Stimulated activated CD4-positive, alpha-beta T cell treated with anti-CD3 and anti-CD28 coated beads, Interleukin-15, amount 100 ng/mL, for 48 hours (primary cell): ENCODE measurements at regions not wholly inside any gene's neighbourhood (a gene's known extent, or its start where the extent isn't known, plus 50 kb on each side); places are given as distances from the start of the nearest gene placed in this dataset.
"Not testable (repeated sequence)": the region's sequence is repeated elsewhere in the genome, so short reads cannot be mapped to it uniquely, and the experiment has no call there.

ENCODE experiments used
- DNase-seq, 2 donors: peaks; one replicate each; pipeline ENCODE4 v3.0.0-alpha.2; 2020; ENCODE audit warnings: low read depth in 2 of 2

DNA sequence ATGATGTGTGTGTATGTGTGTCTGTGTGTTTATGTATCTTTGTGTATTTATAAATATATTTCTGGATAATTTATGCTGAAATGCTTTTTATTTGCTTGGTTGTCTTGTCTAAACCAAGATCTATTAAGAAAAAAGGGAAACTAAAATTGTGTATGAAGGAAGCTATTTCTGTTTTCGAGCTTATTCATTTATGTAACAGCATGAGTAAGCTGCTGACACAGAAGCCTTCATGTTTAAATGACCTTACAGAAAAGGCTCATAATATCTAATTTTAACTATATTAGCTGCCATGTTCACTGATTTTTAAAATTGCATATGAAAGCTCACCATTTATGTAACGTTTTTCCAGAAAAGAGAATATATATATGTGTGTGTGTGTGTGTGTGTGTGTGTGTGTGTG is 392.8 kb downstream of the PTH2R start:
- DNase-seq, result no peak

DNA sequence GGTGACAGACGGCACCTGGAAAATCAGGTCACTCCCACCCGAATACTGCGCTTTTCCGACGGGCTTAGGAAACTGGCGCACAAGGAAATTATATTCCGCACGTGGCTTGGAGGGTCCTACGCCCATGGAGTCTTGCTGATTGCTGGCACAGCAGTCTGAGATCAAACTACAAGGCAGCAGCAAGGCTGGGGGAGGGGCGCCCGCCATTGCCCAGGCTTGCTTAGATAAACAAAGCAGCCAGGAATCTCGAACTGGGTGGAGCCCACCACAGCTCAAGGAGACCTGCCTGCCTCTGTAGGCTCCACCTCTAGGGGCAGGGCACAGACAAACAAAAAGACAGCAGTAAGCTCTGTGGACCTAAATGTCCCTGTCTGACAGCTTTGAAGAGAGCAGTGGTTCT is 394.3 kb downstream of the PTH2R start:
- DNase-seq, result not testable (repeated sequence)

DNA sequence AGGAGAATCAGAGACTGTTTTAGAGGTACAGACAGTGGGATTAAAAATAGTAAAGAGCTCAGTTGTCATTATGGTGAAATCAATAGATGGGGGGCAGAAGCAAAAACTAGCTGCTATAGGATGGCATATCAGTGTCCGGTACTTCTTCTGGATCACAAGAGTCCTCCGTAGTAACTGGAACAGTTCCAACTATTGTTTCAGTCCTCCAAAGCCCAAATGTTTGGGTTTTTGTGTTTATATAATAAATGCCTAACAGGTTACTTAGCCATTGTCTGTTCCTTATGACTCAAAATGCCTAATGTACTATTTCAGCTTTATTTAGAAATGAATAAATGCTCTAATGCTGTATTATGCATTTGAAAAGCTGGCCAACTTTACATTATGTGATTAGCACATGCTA is 401.2 kb downstream of the PTH2R start:
- no peak for DNase-seq

DNA sequence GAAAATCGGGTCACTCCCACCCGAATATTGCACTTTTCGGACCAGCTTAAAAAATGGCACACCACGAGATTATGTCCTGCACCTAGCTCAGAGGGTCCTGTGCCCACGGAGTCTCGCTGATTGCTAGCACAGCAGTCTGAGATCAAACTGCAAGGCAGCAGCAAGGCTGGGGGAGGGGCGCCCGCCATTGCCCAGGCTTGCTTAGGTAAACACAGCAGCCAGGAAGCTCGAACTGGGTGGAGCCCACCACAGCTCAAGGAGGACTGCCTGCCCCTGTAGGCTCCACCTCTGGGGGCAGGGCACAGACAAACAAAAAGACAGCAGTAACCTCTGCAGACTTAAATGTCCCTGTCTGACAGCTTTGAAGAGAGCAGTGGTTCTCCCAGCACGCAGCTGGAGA is 405.3 kb downstream of the PTH2R start:
- DNase-seq, result not testable (repeated sequence)

DNA sequence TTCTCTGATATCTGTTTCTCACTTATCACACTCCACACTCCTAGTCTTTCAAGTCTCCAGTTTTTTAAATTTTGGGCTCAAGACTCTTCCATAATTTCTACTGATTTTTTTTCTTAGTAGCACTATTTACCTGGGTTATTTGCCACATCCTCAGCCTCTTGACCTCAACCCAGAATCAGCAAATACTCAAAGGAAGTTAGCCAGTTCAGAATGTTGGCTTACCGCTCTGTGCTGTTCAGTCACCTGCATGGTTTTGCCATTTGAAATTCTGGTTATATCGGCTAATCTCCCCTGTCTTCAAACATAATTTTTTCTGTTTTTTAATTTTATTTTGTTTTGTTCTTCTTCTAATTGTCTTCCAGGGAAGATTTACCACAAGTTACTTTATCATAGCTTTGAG is 412.6 kb downstream of the PTH2R start:
- no peak for DNase-seq

DNA sequence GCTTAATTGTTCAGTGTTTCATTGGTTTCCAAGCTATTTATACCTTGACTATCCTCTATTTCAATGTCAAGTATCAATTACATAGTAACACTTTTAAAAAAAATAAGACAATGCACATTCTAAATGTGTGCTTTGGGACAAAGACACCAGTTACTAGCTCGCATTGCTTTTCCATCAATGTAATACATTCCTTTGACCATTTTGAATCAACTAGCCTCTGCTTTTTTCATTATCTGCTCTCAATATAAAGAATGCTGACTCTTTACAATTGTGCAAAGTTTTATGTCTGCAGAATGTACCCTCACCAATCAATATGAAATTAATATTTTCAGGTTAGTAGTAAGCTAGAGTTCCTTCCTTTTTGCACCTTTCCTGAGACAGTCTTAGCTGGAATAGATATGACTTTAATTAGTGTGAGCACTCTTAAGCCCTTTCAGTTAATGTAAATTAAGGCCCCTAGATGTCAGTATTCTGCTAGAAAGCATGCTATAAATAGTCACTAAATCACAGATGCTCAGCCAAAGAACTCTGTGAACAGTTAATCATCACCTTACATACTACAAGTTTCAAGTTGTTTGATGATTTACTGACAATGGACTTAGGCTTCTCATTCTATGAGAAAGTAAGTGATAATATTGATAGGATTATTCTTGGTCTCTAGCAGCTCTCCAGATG is 413.6 kb downstream of the PTH2R start:
- DNase-seq, result no peak

DNA sequence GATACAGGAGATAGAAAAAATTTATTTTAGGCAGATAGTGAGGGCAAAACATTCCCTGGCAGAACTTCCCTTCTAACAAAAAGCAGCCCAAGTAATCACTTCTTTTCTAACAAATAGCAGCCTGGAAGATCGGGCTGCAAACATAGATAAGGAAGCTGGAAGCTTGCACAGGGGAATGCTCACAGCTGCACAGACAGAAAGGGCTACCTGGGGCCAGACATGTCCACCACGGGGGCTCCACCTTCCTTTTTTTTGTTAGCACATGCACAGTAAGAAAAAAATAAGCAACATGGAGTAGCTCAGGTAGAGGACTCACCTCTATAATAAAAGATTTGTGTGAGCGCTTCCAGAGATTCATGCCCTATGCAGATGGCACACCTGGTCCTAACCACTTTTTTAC is 420.5 kb downstream of the PTH2R start:
- DNase-seq, result no peak

DNA sequence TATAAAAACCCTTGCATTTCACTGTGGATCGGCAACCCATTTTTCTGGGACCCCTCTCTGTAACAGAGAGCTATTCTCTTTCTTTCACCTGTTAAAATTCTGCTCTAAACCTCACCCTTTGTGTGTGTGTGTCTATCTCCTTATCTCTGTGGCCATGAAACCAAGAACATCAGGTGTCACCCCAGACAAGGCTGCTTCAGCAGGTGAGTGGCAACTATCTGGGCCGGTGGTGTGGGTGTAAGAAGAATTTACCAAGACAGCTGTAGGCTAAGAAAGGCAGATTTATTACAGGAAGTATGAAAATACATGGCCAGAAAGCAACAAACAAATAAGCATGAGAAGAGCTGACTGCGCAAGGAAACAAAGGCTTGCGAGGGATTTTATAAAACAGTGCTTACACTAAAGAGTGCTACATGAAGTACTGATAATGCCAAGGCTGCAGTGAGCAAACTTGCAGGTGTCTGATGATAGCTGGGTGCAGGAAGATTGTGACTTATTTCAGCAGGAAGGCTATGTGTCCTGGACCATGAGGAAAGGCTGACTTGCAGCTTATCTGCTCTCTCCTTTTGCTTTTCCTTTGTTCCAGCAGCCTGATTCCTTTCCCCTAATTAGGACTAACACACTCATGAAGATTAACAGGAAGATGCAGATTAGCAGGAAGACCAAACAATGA is 421.1 kb downstream of the PTH2R start:
- no peak for DNase-seq

DNA sequence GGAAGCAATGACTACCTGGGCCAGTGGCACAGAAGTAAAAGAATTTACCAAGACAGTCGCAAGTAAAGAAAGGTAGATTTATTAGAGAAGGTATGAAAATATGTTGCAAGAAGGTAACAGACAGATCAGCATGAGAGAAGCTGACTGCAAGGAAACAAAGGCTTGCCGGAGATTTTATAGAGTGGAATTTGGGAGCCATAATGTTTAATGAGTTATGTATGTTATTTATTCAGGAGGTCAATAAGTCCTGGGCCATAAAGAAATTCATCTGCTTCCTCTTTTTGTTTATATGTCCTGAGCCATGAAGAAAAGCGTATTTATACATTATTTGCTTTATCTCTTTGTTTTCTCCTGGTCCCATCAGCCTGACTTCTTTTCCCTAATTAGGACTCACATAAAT is 423.6 kb downstream of the PTH2R start:
- no peak for DNase-seq

DNA sequence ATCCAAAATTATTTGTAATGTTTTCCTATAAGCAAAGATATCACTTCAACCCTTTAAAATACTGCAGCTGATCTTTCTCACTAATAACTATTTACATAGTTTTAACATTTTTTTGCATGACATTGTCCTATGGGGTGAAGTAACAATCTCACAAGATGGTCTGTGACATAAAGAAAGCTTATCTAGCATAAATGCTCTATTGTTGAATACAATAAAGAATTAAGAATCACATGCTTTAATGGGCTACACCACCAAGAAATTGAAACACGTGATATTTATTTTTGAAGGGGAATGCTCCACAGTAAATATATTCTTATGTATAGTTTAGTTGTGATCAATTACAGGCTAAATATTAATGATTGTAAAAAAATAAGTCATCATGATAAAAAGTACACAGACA is 441.1 kb downstream of the PTH2R start:
- DNase-seq, result no peak

DNA sequence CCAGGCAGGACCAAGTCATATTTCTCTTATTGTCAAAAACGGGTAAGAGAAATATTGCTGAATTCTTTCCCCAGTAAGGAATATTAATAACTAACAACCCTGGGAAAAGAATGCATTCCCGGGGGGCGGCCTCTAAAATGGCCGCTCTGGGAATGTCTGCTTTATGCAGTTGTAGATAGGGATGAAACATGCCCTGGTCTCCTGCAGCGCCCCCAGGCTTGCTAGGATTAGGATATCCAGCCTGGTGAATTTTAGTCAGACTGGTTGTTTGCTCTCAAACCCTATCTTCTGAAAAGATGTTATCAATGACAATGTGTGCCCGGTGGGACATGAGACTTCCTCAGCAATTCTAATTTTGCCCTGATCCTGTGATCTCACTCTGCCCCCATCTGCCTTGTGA is 448.1 kb downstream of the PTH2R start:
- no peak for DNase-seq

DNA sequence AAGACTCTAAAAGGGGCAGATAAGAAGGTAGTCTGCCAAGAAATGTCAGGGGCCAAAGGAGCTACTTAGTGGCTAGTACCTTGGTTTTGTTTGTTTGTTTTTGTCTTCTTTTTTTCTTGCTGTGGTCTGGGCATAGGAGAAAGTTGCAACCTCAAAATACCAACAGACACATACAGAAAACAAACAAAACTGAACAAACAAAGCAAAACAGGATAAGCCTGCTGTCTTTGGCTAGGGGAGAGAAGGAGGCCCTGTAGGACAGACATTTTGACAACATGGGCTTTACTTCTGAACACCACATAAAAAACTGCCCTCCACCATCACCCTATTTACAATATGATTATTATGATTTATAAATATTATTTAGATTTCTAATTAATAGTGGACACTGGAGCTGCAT is 460.8 kb downstream of the PTH2R start:
- DNase-seq, result no peak

DNA sequence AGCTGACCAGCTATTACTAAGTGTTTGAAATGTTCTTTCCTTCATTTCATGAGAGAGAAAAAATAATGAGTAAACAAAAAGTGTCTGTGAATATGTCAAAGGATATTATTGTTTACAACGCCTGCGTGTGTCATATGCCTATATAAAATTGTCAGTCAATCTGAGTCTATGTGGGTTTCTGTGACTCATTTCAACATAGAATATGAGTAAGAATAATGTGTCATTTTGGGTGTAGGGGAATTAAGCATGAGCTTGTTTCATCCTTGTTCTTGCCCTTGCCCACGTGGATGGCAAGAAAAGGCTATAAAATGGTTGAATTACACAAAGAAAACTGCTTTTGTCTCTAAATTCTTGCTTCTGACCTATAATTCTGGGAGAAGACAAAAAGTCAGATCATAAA is 466.0 kb downstream of the PTH2R start:
- DNase-seq, result no peak

DNA sequence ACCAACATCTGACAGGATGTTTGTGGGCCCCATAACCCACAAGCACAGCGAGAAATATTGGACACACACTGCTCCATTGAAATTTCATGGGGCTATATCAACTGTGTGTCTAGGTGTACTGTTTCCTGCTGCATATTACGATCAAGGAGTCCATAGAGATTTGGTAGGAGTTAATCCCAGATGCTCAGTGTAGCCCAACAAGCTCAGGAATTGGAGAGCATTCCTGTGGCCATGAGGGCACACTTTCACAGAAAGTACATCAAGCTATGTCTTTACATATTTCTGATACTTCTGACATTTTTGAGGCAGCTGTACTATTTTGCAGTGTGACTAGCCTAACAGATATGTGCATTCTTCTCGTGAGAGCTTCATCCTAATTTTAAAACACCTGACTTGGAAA is 473.1 kb downstream of the PTH2R start:
- no peak for DNase-seq

DNA sequence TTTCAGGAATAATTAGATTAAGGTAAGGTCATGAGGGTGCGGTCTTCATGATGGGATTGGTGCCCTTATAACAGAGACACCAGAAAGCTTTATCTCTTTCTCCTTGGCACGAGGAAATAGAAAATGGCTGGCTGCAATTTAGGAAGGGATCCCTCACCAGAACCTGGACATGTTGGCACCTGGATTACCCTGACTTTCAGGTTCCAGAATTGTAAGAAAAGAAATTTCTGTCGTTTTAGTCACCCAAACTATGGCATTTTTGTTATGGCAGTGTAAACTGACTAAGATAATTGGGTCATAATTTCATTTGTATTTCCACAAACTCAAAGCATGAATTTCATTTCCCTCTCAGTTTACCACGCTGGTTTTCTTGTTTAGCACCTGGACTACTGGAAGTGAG is 473.6 kb downstream of the PTH2R start:
- no peak for DNase-seq

DNA sequence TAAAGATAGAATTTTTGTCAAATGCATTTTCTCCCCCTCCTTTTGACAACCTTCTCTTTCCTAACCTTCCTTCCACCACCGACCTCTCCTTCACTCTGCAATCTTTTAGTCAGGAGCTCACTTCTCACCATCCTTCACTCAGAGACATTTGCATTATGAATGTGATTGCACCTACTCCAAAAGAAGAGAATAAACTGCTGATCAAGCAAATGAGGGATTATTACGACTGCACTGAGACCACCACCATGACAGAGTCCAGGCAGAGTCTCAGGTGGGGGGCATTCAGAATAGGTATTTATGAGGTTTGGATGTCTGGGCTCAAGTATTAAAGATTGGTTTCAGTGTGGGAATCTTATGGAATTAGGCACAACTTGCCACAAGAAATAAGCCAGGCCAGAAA is 483.9 kb downstream of the PTH2R start:
- no peak for DNase-seq

DNA sequence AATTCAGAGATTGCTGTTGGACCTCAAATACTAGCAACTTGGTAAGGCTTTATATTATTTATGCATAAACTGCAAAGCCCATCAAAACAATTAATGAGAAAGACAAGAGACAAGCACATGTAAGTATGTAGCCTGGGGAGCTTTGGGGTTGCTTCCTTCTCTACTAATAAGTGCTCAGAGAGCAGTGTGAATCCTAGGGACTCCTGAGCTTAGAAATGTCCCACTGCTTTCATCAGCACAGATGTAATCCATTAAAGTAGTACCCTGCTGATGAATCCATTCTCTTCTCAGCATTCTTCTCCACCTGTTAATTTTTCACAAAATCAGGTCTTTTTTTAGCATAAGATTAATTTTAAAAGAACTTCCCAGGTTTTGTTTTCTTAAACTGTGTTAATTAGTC is 485.6 kb downstream of the PTH2R start:
- no peak for DNase-seq

DNA sequence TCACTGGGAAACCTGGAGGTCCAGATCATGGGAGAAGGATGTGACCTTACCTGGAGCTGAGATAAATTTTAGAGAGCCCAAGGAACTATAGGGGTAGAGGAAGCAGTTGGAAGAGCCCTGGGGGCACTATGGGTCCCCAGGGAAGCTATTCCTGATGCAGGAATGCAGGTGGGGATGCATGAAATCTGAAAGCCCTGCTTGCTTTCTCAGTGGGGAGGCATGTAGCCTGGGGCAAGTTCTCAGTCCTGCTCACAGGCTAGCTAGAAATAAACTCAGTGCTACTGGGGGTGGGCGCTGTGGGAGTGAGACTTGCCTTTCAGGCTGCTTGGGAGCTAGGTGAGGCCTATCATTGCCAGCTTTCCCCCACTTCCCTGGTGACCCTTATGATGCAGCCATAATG is 499.7 kb downstream of the PTH2R start:
- no peak for DNase-seq

DNA sequence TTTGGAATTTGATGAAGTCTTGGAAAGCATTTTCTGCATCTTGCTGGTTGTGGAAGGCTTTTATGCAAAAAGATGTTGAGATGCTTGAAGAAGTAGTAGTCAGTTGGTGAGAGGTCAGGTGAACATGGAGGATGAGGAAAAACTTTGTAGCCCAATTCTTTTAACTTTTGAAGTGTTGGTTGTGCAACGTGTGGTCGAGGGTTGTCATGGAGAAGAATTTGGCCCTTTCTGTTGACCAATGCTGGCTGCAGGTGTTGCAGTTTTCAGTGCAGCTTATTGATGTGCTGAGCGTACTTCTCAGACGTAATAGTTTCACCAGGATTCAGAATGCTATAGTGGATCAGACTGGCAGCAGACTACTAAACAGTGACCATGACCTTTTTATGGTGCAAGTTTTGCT is 508.4 kb upstream of the MAP2 start:
- no peak for DNase-seq

DNA sequence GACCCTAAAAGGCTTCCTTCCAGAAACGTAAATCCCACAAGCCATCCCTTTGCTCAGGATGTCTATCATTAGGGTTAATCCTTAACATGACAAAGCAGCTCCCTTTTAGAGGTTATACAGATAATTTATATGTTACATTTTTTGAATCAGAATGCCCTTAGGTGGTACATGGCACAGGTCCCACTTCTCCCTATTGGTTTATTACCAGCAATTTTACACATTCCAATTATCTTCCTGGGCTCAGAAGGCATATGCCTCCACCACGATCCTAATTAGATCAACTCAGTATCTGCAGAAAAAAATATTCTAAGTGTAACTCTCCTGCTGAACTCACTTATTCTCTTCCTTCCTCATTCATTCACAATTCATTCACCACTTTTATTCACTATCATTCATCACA is 507.0 kb upstream of the MAP2 start:
- no peak for DNase-seq

DNA sequence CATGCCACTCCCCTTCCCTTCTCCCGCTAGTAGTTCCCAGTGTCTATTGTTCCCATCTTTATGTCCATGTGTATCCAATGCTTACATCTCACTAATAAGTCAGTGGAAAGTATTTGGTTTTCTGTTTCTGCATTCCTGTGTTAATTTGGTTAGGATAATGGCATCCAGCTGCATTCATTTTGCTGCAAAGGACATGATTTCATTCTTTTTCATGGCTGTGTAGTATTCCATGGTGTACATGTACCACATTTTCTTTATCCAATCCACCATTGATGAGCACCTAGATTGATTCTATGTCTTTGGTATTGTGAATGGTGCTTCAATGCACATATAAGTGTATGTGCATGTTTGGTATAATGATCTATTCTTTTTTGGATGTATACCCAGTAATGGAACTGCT is 502.5 kb upstream of the MAP2 start:
- not testable (repeated sequence) for DNase-seq

DNA sequence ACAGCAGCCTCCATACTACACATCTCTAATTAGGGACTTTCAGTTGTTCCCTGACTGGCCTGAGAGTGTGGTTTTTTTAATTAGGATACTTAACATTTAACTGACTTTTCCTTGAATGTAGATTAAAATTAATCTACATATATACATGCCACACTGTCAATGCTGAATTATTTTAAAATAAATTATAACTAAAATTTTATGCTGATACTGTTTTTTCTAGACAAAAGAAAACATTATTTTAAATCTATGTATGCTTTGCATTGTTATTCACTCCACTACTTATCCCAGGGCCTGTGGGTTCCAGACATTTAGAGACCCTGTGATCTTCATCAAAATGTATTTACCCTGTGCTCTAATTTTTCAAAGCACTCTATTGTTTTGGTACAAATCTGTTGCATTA is 496.0 kb upstream of the MAP2 start:
- no peak for DNase-seq

DNA sequence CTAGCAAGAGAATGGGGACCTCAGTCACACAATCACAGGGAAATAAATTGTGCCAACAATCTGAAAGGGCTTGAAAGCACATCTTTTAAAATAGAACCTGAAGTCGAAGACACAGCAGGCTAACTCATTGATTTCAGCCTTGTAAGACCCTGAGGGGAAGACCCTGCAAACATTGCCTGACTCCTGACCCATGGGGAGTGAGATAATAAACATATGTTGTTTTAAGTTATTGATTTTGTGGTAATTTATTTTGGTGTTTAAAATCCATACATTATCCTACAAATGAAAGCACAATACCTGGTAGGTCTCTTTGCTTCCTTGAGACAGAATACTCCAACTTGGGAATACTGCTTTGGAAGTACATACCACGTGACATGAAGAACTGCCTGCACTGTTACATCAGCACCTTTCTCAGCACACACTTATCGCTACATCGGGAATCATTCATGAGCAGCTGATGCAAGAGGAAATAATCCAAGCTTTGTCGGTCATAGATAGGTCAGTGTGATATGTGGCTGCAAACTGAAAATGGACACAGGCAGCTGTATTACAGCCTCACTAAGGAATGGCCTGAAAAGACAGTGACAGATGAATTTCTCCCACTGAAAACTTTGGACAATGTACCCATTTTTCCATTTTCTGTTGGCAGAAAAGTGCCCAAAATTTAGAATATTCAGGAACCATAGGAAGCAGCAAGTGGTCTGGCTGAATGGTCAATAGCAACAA is 494.5 kb upstream of the MAP2 start:
- DNase-seq, result no peak
